OCI-LY7 (cell line): ENCODE measurements at regions not wholly inside any gene's neighbourhood (a gene's known extent, or its start where the extent isn't known, plus 50 kb on each side); places are given as distances from the start of the nearest gene placed in this dataset.

Experiments
- BruUV-seq: library from RNA; stranded (reverse); fragments of 400-500 nt; replicated peaks from 2 replicates; lab custom pipeline; 2021; lab: Mats Ljungman, UMichigan
- CTCF ChIA-PET: fragments of 300-600 bp; sonication (Branson Sonifier 250); formaldehyde crosslinking; loops from one replicate; lab custom pipeline; 2022; ENCODE audit warnings: antibody characterized with exemption; ENCODE audit not compliant: unreplicated experiment; lab: Charles Lee
- POLR2A ChIA-PET: fragments of 300-600 bp; sonication (Branson Sonifier 250); formaldehyde crosslinking; loops from one replicate; lab custom pipeline; 2022; ENCODE audit warnings: antibody characterized with exemption; lab: Charles Lee
- DNase-seq: peaks from one replicate; pipeline ENCODE4 v3.0.0-alpha.2; 2015; ENCODE audit warnings: low spot score
- H2AFZ ChIP-seq: fragments of 200-600 bp; sonication (generic), shearing (Covaris generic); 2 replicates; pipeline ENCODE4 v1.6.1; 2014; ENCODE audit warnings: mild to moderate bottlenecking, antibody characterized with exemption, low read length, moderate library complexity
- H3K27ac ChIP-seq: fragments of 200-600 bp; sonication (generic); 2 replicates; pipeline ENCODE4 v1.5.1; 2014; ENCODE audit warnings: mixed run types, low read depth, mild to moderate bottlenecking, moderate library complexity, low read length, inconsistent platforms; ENCODE audit not compliant: poor library complexity, severe bottlenecking
- H3K36me3 ChIP-seq: fragments of 200-600 bp; sonication (generic); 2 replicates; pipeline ENCODE4 v1.6.1; 2014; ENCODE audit warnings: mild to moderate bottlenecking, antibody characterized with exemption, low read length, moderate library complexity, mixed read lengths; ENCODE audit not compliant: insufficient read depth
- H3K4me1 ChIP-seq: fragments of 200-600 bp; sonication (generic); 2 replicates; pipeline ENCODE4 v1.5.1; 2014; ENCODE audit warnings: mild to moderate bottlenecking, low read length; ENCODE audit not compliant: insufficient read depth, poor library complexity, severe bottlenecking
- H3K4me2 ChIP-seq: fragments of 200-600 bp; sonication (generic); 2 replicates; pipeline ENCODE4 v1.6.1; 2014; ENCODE audit warnings: mild to moderate bottlenecking, low read length
- H3K4me3 ChIP-seq: fragments of 200-600 bp; sonication (generic); 2 replicates; pipeline ENCODE4 v1.5.1; 2014; ENCODE audit warnings: mild to moderate bottlenecking, low read depth, low read length; ENCODE audit not compliant: poor library complexity, severe bottlenecking
- H3K79me2 ChIP-seq: fragments of 200-600 bp; sonication (generic); 2 replicates; pipeline ENCODE4 v1.6.1; 2016; ENCODE audit warnings: low read depth, mild to moderate bottlenecking, low read length, moderate library complexity, mixed read lengths; ENCODE audit not compliant: insufficient read depth
- H3K9me2 ChIP-seq: fragments of 200-600 bp; sonication (generic); 2 replicates; pipeline ENCODE4 v1.6.1; 2016; ENCODE audit warnings: mild to moderate bottlenecking, low read length, mixed read lengths; ENCODE audit not compliant: insufficient read depth
- H3K9me3 ChIP-seq: fragments of 200-600 bp; sonication (generic); 2 replicates; pipeline ENCODE4 v1.6.1; 2014; ENCODE audit warnings: mild to moderate bottlenecking, mixed run types, low read length, mixed read lengths
- H4K20me1 ChIP-seq: fragments of 200-600 bp; sonication (generic); 2 replicates; pipeline ENCODE4 v1.6.1; 2014; ENCODE audit warnings: mild to moderate bottlenecking, antibody characterized with exemption, low read length, moderate library complexity, mixed read lengths; ENCODE audit not compliant: insufficient read depth
- CTCF ChIP-seq: fragments of 200-600 bp; sonication (generic); conservative IDR thresholded peaks from 2 replicates; pipeline ENCODE4 v1.5.1; 2014; ENCODE audit warnings: mild to moderate bottlenecking, antibody characterized with exemption, low read length, moderate library complexity, mixed read lengths
- EZH2phosphoT487 ChIP-seq: fragments of 200-600 bp; sonication (generic); IDR thresholded peaks from 2 replicates; pipeline ENCODE4 v1.6.1; 2018; ENCODE audit warnings: low read depth, borderline replicate concordance, mild to moderate bottlenecking, mixed run types, antibody characterized with exemption, low read length, moderate library complexity, mixed read lengths
- intact Hi-C: fragments of 100-400 bp; cut with micrococcal nuclease; formaldehyde crosslinking; loops from one replicate; pipeline ENCODE4 v1.10.0; 2022; ENCODE audit not compliant: unreplicated experiment

- BruUV-seq, result no TSS peak
- Histone ChIP-seq H3K79me2 (no peaks in the 10 kb centered on the region), H2AFZ (no peak overlapping the region), H3K4me3 (no peak overlapping the region), H3K27ac (no peak overlapping the region), H4K20me1 (no peaks in the 10 kb centered on the region), H3K9me2 (no peaks in the 10 kb centered on the region), H3K36me3 (no peaks in the 10 kb centered on the region), H3K4me2 (no peak overlapping the region), H3K9me3 (no peaks in the 10 kb centered on the region), H3K4me1 (no peaks in the 10 kb centered on the region)
- intact Hi-C loops, result no loop called here
- no peak for DNase-seq
- POLR2A ChIA-PET, result interaction anchor here (0.6 to 1.0 kb wide), 2 partner anchors 10 to 555 kb away, joined by 3 read pairs; no protein-coding TSS in a partner anchor
- TF ChIP-seq CTCF, result no peak
- TF ChIP-seq EZH2phosphoT487, result no peak
- CTCF ChIA-PET, result no interaction called here
These were observed 141.2 kb downstream of the LURAP1L start for GRCh38 chr9:12916042-12916441.

GRCh38 chr9:12920437-12920836 is 145.6 kb downstream of the LURAP1L start:
- no peaks in the 10 kb centered on the region for H3K9me3 ChIP-seq
- H3K4me2 ChIP-seq, result no peak overlapping the region
- no peaks in the 10 kb centered on the region for H3K9me2 ChIP-seq
- no peak for DNase-seq
- H2AFZ ChIP-seq, result no peak overlapping the region
- TF ChIP-seq CTCF, result no peak
- no peak for TF ChIP-seq EZH2phosphoT487
- H3K79me2 ChIP-seq, result no peaks in the 10 kb centered on the region
- no peak overlapping the region for H3K27ac ChIP-seq
- H3K4me1 ChIP-seq, result no peaks in the 10 kb centered on the region
- H3K4me3 ChIP-seq, result no peak overlapping the region
- BruUV-seq, result no TSS peak
- H4K20me1 ChIP-seq, result no peaks in the 10 kb centered on the region
- CTCF ChIA-PET, result no interaction called here
- intact Hi-C loops, result no loop called here
- H3K36me3 ChIP-seq, result no peaks in the 10 kb centered on the region
- POLR2A ChIA-PET, result interaction anchor here (0.9 kb wide), 1 partner anchor 409 kb away, joined by 3 read pairs; no protein-coding TSS in a partner anchor

- no peak overlapping the region for H3K4me2 ChIP-seq
- POLR2A ChIA-PET, result no interaction called here
- H3K27ac ChIP-seq, result no peak overlapping the region
- CTCF ChIA-PET, result no interaction called here
- no peak for DNase-seq
- no peaks in the 10 kb centered on the region for H3K36me3 ChIP-seq
- no peaks in the 10 kb centered on the region for H3K9me3 ChIP-seq
- H3K4me1 ChIP-seq, result no peaks in the 10 kb centered on the region
- H4K20me1 ChIP-seq, result no peaks in the 10 kb centered on the region
- intact Hi-C loops, result no loop called here
- H3K4me3 ChIP-seq, result no peak overlapping the region
- BruUV-seq, result no TSS peak
- no peaks in the 10 kb centered on the region for H3K79me2 ChIP-seq
- TF ChIP-seq CTCF, result no peak
- TF ChIP-seq EZH2phosphoT487, result no peak
- H2AFZ ChIP-seq, result no peak overlapping the region
- H3K9me2 ChIP-seq, result no peaks in the 10 kb centered on the region
These were observed 146.8 kb downstream of the LURAP1L start for GRCh38 chr9:12921621-12922020.
